ENCODE measurements at regions not wholly inside any gene's neighbourhood (a gene's known extent, or its start where the extent isn't known, plus 50 kb on each side); places are given as distances from the start of the nearest gene placed in this dataset.
"Not testable (repeated sequence)": the region's sequence is repeated elsewhere in the genome, so short reads cannot be mapped to it uniquely, and the experiment has no call there.

- TF ChIP-seq CTCF (IDR thresholded peaks at IDR 0.05; ENCODE audit: low read depth, low read length, missing control alignments): no peak
- H3K4me3 ChIP-seq (replicated peaks; ENCODE audit: low read depth, low read length): no peak overlapping the region
- DNase-seq (ENCODE audit: extremely low read depth, low read depth): no peak
These were observed 59.0 kb upstream of the PPP2R3B start for GRCh38 chrX:445727-446126.

- H3K4me3 ChIP-seq (replicated peaks; ENCODE audit: low read depth, low read length): no peak overlapping the region
- no peak for TF ChIP-seq CTCF (IDR thresholded peaks at IDR 0.05; ENCODE audit: low read depth, low read length, missing control alignments)
- DNase-seq (ENCODE audit: extremely low read depth, low read depth): no peak
These were observed 59.5 kb upstream of the PPP2R3B start for GRCh38 chrX:446245-446644.

- no peak for DNase-seq (ENCODE audit: extremely low read depth, low read depth)
- H3K4me3 ChIP-seq (replicated peaks; ENCODE audit: low read depth, low read length): no peak overlapping the region
- no peak for TF ChIP-seq CTCF (IDR thresholded peaks at IDR 0.05; ENCODE audit: low read depth, low read length, missing control alignments)
These were observed 60.3 kb upstream of the PPP2R3B start for GRCh38 chrX:447052-447451.

GRCh38 chrX:451750-452149 is 65.0 kb upstream of the PPP2R3B start:
- H3K4me3 ChIP-seq (replicated peaks; ENCODE audit: low read depth, low read length); DNase-seq (ENCODE audit: extremely low read depth, low read depth): not testable (repeated sequence)

GRCh38 chrX:452598-452997 is 65.9 kb upstream of the PPP2R3B start:
- no peak overlapping the region for H3K4me3 ChIP-seq (replicated peaks; ENCODE audit: low read depth, low read length)
- no peak for DNase-seq (ENCODE audit: extremely low read depth, low read depth)
- TF ChIP-seq CTCF (IDR thresholded peaks at IDR 0.05; ENCODE audit: low read depth, low read length, missing control alignments): no peak

- not testable (repeated sequence) for DNase-seq (ENCODE audit: extremely low read depth, low read depth)
These were observed 67.8 kb upstream of the PPP2R3B start for GRCh38 chrX:454514-454913.

GRCh38 chrX:455199-455598 is 68.5 kb upstream of the PPP2R3B start:
- no peak for TF ChIP-seq CTCF (IDR thresholded peaks at IDR 0.05; ENCODE audit: low read depth, low read length, missing control alignments)
- no peak overlapping the region for H3K4me3 ChIP-seq (replicated peaks; ENCODE audit: low read depth, low read length)
- DNase-seq (ENCODE audit: extremely low read depth, low read depth): no peak

More at GRCh38 chrX:454514-454913, 67.8 kb upstream of the PPP2R3B start:
- not testable (repeated sequence) for H3K4me3 ChIP-seq (replicated peaks; ENCODE audit: low read depth, low read length)

GRCh38 chrX:455673-456072 is 69.0 kb upstream of the PPP2R3B start:
- no peak overlapping the region for H3K4me3 ChIP-seq (replicated peaks; ENCODE audit: low read depth, low read length)
- DNase-seq (ENCODE audit: extremely low read depth, low read depth): no peak
- no peak for TF ChIP-seq CTCF (IDR thresholded peaks at IDR 0.05; ENCODE audit: low read depth, low read length, missing control alignments)

Data from HFF-Myc (cell line).